Chondrocyte (in vitro differentiated cells): ENCODE measurements at regions not wholly inside any gene's neighbourhood (a gene's known extent, or its start where the extent isn't known, plus 50 kb on each side); places are given as distances from the start of the nearest gene placed in this dataset.

Source experiments
- DNase-seq: peaks from one replicate; pipeline ENCODE4 v3.0.0; 2021; ENCODE audit warnings: mixed read lengths, low spot score
- H3K27ac Mint-ChIP-seq: one replicate; pipeline ENCODE4 v1.8.0; 2021; ENCODE audit warnings: mild to moderate bottlenecking, moderate library complexity, mixed read lengths; ENCODE audit not compliant: unreplicated experiment
- H3K27me3 Mint-ChIP-seq: 2 replicates; pipeline ENCODE4 v1.8.0; 2021; ENCODE audit warnings: low read depth, mixed read lengths
- H3K36me3 Mint-ChIP-seq: 2 replicates; pipeline ENCODE4 v1.8.0; 2021; ENCODE audit warnings: low read depth, mixed read lengths
- H3K4me1 Mint-ChIP-seq: 2 replicates; pipeline ENCODE4 v1.8.0; 2021; ENCODE audit warnings: low read depth, mild to moderate bottlenecking, mixed read lengths
- H3K4me3 Mint-ChIP-seq: one replicate; pipeline ENCODE4 v1.8.0; 2021; ENCODE audit warnings: mild to moderate bottlenecking, moderate library complexity, mixed read lengths; ENCODE audit not compliant: unreplicated experiment
- H3K9me3 Mint-ChIP-seq: 2 replicates; pipeline ENCODE4 v1.8.0; 2021; ENCODE audit warnings: low read depth, mixed read lengths
- TF ChIP-seq, protein P1 (sequence below): fragments of 200-600 bp; sonication (generic); IDR thresholded peaks from 2 replicates; pipeline ENCODE4 v1.5.0; 2021; ENCODE audit warnings: antibody characterized with exemption, mild to moderate bottlenecking, moderate library complexity

- H3K27ac Mint-ChIP-seq = no peak overlapping the region
- TF ChIP-seq, protein P1, sequence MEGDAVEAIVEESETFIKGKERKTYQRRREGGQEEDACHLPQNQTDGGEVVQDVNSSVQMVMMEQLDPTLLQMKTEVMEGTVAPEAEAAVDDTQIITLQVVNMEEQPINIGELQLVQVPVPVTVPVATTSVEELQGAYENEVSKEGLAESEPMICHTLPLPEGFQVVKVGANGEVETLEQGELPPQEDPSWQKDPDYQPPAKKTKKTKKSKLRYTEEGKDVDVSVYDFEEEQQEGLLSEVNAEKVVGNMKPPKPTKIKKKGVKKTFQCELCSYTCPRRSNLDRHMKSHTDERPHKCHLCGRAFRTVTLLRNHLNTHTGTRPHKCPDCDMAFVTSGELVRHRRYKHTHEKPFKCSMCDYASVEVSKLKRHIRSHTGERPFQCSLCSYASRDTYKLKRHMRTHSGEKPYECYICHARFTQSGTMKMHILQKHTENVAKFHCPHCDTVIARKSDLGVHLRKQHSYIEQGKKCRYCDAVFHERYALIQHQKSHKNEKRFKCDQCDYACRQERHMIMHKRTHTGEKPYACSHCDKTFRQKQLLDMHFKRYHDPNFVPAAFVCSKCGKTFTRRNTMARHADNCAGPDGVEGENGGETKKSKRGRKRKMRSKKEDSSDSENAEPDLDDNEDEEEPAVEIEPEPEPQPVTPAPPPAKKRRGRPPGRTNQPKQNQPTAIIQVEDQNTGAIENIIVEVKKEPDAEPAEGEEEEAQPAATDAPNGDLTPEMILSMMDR = no peak
- no peaks in the 10 kb centered on the region for H3K4me1 Mint-ChIP-seq
- no peak overlapping the region for H3K4me3 Mint-ChIP-seq
- H3K9me3 Mint-ChIP-seq = peaks cover 4% of the 10 kb centered on the region
- H3K36me3 Mint-ChIP-seq = no peaks in the 10 kb centered on the region
- DNase-seq = no peak
- H3K27me3 Mint-ChIP-seq = no peaks in the 10 kb centered on the region
Measured at GRCh38 chr3:68648494-68648893, 283.9 kb downstream of the TAFA4 start.

GRCh38 chr3:68631850-68632545, 300.3 kb downstream of the TAFA4 start:
- no peak for DNase-seq
- no peak overlapping the region for H3K27ac Mint-ChIP-seq
- TF ChIP-seq, protein P1 = no peak
- no peaks in the 10 kb centered on the region for H3K36me3 Mint-ChIP-seq
- H3K27me3 Mint-ChIP-seq = peaks cover 13% of the 10 kb centered on the region
- H3K4me1 Mint-ChIP-seq = no peaks in the 10 kb centered on the region
- H3K9me3 Mint-ChIP-seq = peaks cover 7% of the 10 kb centered on the region
- H3K4me3 Mint-ChIP-seq = no peak overlapping the region

DNA sequence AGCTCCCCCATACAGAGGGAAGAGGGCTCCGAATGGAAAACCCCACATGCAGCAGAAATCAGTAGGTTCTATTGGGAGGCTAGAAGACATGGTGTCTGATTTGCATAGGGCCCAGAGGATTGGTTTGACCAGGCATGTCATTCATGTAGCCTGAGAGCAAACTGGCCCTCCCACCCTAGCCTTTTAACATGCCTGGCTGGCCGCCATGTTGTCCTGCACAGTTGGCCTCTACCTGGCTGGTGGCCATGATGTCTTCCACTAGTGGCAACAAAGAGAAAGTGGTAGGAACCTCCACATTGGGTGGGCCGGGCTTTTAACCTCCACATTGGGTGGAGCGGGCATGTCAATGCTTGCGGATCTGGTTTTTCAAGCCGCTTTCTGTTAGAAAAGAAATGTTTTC, 312.1 kb downstream of the TAFA4 start:
- DNase-seq = no peak
- no peaks in the 10 kb centered on the region for H3K4me1 Mint-ChIP-seq

DNA sequence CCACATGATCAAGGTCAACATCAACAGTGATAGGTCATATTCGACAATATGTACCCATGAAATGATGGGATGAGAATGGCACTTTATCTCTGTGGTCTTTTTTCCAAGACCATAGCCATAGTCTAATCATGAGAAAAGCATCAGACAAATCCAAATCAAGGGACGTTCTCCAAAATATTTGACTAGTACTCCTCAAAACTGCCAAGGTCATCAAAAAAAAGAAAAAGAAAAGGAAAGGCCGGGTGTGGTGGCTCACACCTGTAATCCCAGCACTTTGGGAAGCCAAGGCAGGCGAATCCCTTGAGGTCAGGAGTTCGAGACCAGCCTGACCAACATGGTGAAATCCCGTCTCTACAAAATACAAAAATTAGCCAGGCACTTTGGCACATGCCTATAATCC, 318.3 kb downstream of the TAFA4 start:
- Mint-ChIP-seq H3K36me3 (no peaks in the 10 kb centered on the region), H3K4me1 (no peaks in the 10 kb centered on the region), H3K27me3 (no peaks in the 10 kb centered on the region), H3K4me3 (no peak overlapping the region), H3K27ac (no peak overlapping the region), H3K9me3 (peaks cover 23% of the 10 kb centered on the region)
- DNase-seq = no peak
- TF ChIP-seq, protein P1 = no peak

More for the DNA sequence above, 312.1 kb downstream of the TAFA4 start:
- Mint-ChIP-seq H3K4me3 (no peak overlapping the region), H3K27me3 (no peaks in the 10 kb centered on the region), H3K27ac (no peak overlapping the region), H3K36me3 (no peaks in the 10 kb centered on the region), H3K9me3 (peaks cover 23% of the 10 kb centered on the region)
- TF ChIP-seq, protein P1 = no peak

- peaks cover 16% of the 10 kb centered on the region for H3K9me3 Mint-ChIP-seq
- TF ChIP-seq, protein P1 = no peak
- H3K4me3 Mint-ChIP-seq = no peak overlapping the region
- H3K36me3 Mint-ChIP-seq = no peaks in the 10 kb centered on the region
- H3K27me3 Mint-ChIP-seq = no peaks in the 10 kb centered on the region
- peak; percentile 66 for DNase-seq
- H3K27ac Mint-ChIP-seq = no peak overlapping the region
- H3K4me1 Mint-ChIP-seq = no peaks in the 10 kb centered on the region
Measured at GRCh38 chr3:68571321-68571720, 361.0 kb downstream of the TAFA4 start.
